ENCODE measurements at regions not wholly inside any gene's neighbourhood (a gene's known extent, or its start where the extent isn't known, plus 50 kb on each side); places are given as distances from the start of the nearest gene placed in this dataset.

DNA sequence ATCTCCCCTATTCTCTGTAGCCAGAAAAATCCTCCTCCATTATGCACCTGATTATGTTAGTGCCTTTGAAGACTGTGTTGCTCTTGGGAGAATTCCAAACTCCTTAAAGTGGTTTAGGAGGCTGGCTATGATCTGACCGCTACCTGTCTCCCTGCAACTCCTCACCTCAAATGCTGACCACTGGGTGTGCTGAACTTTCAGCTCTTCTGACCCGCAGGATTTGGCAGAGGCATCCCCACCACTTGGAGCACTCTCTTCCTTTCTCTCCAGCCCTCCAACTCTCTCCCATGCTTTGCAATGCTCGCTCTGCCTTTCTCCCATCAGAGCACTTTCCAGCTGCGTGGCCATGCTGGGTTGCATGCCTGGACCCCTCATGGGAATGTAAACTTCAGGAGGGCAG is 227.6 kb downstream of the RPS24 start:
- Histone ChIP-seq H3K4me3 (replicated peaks in 1 of 2; ENCODE audit: low read depth in 1 of 2, low read length in 2 of 2) (no peak overlapping the region), H3K79me2 (ENCODE audit: insufficient read depth, low read length) (no peaks in the 10 kb centered on the region), H3K9me3 (ENCODE audit: control insufficient read depth in 1 of 2, insufficient read depth in 1 of 2, low read depth in 1 of 2, low read length in 2 of 2) (no peaks in the 10 kb centered on the region), H3K27ac (ENCODE audit: low read depth, low read length) (no peak overlapping the region), H3K4me1 (ENCODE audit: control insufficient read depth in 1 of 2, insufficient read depth in 2 of 2, low read length in 2 of 2) (peaks cover 3 to 19% of the 10 kb centered on the region in 2 experiments), H3K4me2 (ENCODE audit: low read length) (no peak overlapping the region), H4K20me1 (ENCODE audit: insufficient read depth) (no peaks in the 10 kb centered on the region), H3K36me3 (ENCODE audit: control insufficient read depth in 1 of 2, insufficient read depth in 2 of 2, low read length in 2 of 2) (no peaks in the 10 kb centered on the region), H3K27me3 (ENCODE audit: insufficient read depth, low read length) (no peaks in the 10 kb centered on the region), H2AFZ (ENCODE audit: low read depth, low read length, poor library complexity, severe bottlenecking) (no peak overlapping the region), H3K9me2 (ENCODE audit: insufficient read depth) (no peaks in the 10 kb centered on the region; the same call in 1 of the 2 replicates), H3K9ac (ENCODE audit: low read length) (no peak overlapping the region)
- intact Hi-C loops (cut with micrococcal nuclease) = no loop called here
- TF ChIP-seq RAD21 (IDR thresholded peaks at IDR 0.05; ENCODE audit: low read depth) (no peak), YY1 (IDR thresholded peaks at IDR 0.05; ENCODE audit: extremely low read depth, insufficient replicate concordance, low read depth, low read length) (no peak), ZFX (IDR thresholded peaks at IDR 0.05) (no peak), POLR2A (IDR thresholded peaks at IDR 0.05; ENCODE audit: borderline replicate concordance, extremely low read depth, insufficient read depth, insufficient read length) (no peak), SRF (IDR thresholded peaks at IDR 0.05; ENCODE audit: low read depth) (no peak), POLR2AphosphoS5 (IDR thresholded peaks at IDR 0.05; ENCODE audit: low read depth, low read length) (no peak), CEBPB (IDR thresholded peaks at IDR 0.05; ENCODE audit: low read depth) (no peak), CBX3 (IDR thresholded peaks at IDR 0.05; ENCODE audit: low read depth) (no peak), JUND (IDR thresholded peaks at IDR 0.05) (no peak), FOSL1 (IDR thresholded peaks at IDR 0.05; ENCODE audit: low read depth) (no peak)
- TF ChIP-seq, protein P1, sequence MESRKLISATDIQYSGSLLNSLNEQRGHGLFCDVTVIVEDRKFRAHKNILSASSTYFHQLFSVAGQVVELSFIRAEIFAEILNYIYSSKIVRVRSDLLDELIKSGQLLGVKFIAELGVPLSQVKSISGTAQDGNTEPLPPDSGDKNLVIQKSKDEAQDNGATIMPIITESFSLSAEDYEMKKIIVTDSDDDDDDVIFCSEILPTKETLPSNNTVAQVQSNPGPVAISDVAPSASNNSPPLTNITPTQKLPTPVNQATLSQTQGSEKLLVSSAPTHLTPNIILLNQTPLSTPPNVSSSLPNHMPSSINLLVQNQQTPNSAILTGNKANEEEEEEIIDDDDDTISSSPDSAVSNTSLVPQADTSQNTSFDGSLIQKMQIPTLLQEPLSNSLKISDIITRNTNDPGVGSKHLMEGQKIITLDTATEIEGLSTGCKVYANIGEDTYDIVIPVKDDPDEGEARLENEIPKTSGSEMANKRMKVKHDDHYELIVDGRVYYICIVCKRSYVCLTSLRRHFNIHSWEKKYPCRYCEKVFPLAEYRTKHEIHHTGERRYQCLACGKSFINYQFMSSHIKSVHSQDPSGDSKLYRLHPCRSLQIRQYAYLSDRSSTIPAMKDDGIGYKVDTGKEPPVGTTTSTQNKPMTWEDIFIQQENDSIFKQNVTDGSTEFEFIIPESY (IDR thresholded peaks at IDR 0.05; ENCODE audit: extremely low read depth, insufficient replicate concordance, low read length) = no peak
- TF ChIP-seq, protein P2, sequence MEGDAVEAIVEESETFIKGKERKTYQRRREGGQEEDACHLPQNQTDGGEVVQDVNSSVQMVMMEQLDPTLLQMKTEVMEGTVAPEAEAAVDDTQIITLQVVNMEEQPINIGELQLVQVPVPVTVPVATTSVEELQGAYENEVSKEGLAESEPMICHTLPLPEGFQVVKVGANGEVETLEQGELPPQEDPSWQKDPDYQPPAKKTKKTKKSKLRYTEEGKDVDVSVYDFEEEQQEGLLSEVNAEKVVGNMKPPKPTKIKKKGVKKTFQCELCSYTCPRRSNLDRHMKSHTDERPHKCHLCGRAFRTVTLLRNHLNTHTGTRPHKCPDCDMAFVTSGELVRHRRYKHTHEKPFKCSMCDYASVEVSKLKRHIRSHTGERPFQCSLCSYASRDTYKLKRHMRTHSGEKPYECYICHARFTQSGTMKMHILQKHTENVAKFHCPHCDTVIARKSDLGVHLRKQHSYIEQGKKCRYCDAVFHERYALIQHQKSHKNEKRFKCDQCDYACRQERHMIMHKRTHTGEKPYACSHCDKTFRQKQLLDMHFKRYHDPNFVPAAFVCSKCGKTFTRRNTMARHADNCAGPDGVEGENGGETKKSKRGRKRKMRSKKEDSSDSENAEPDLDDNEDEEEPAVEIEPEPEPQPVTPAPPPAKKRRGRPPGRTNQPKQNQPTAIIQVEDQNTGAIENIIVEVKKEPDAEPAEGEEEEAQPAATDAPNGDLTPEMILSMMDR (IDR thresholded peaks at IDR 0.05 in 2 of 3, conservative IDR thresholded peaks at IDR 0.05 in 1 of 3; ENCODE audit: borderline replicate concordance in 1 of 3, insufficient read depth in 1 of 3, low read depth in 2 of 3, low read length in 2 of 3) = no peak
- TF ChIP-seq, protein P3, sequence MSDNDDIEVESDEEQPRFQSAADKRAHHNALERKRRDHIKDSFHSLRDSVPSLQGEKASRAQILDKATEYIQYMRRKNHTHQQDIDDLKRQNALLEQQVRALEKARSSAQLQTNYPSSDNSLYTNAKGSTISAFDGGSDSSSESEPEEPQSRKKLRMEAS (IDR thresholded peaks at IDR 0.05) = no peak
- ATAC-seq (no peak), DNase-seq (ENCODE audit: low read depth, low spot score) (no peak)
- RAD21 ChIA-PET (ENCODE audit: low non-redundant PET in 1 of 2, low total read pairs in 2 of 2, uncharacterized antibody in 2 of 2, unreplicated experiment in 2 of 2) = no interaction called here
- no TSS peak for BruUV-seq (replicated peaks)
- POLR2A ChIA-PET = no interaction called here
- CTCF ChIA-PET = no interaction called here

Data from HCT116 (cell line).